GM19351 (cell line): ENCODE measurements at regions not wholly inside any gene's neighbourhood (a gene's known extent, or its start where the extent isn't known, plus 50 kb on each side); places are given as distances from the start of the nearest gene placed in this dataset.
"Not testable (repeated sequence)": the region's sequence is repeated elsewhere in the genome, so short reads cannot be mapped to it uniquely, and the experiment has no call there.

Source experiments
- ATAC-seq: cut with Tn5 transposase; IDR thresholded peaks from one replicate; pipeline ENCODE4 v1.9.1; 2021; ENCODE audit warnings: mild to moderate bottlenecking, moderate library complexity; ENCODE audit not compliant: unreplicated experiment

DNA sequence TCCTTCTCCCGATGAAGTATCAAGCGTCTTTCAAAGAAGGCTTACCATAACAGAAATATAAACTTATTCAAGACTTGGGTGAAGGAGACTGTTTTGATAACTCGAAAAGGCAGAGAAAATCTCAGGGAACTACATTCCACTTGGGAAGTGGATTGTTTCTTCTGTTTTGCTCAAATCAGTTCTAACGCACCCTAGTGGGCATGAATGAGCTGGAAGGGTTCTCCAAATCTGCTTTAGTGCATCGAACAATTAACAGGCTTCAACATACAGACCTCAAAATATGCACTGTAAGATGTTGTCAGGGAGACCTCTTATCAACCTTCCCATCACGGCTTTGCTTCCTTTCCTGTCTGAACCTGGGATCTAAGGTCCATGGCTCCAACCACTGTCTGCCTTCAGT lies 392.5 kb downstream of the CD83 start:
- no peak for ATAC-seq

DNA sequence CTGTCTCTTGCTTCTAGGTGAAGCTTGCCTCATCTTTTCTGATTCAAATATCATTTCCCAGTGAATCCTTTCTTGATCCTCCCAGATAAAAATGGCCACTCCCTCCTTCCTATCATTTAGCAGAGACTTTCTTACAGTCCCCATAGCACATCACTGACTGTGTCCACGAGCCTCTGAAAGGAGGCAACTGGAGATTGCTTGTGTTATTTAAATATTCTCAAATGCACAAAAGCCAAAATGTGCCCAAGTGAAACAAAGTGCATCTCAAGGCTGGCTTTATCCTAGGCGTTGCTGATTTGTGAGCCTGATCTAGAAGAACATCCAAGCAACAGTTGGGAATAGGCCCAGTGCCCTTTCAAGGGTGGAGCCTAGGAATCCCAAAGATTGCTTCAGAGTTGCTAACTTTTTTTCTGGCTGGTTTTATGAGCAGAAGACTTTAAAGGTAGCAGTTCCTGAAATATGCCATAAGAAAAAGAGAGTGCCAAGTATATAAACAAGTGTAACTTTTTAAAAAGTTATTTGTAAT lies 393.6 kb downstream of the CD83 start:
- no peak for ATAC-seq

DNA sequence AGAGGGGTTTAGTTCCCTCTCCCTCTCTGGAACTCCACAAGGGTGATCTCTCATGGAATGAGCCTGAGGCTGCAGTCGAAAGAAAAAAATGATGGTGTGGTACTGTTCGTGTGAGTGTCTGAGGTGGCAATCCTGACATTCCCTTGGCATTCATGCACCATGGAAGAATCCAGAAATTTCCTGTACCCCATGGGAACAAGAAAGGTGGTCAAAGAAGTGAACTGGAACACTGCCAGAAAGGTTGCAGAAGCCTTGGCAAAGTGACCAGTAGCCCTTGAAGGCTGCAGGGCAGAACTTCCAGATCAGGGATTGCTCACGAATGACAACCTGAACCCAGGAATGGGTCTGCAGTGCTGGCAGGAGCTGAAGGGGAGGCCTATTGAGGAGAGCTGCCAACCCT lies 394.7 kb downstream of the CD83 start:
- no peak for ATAC-seq

DNA sequence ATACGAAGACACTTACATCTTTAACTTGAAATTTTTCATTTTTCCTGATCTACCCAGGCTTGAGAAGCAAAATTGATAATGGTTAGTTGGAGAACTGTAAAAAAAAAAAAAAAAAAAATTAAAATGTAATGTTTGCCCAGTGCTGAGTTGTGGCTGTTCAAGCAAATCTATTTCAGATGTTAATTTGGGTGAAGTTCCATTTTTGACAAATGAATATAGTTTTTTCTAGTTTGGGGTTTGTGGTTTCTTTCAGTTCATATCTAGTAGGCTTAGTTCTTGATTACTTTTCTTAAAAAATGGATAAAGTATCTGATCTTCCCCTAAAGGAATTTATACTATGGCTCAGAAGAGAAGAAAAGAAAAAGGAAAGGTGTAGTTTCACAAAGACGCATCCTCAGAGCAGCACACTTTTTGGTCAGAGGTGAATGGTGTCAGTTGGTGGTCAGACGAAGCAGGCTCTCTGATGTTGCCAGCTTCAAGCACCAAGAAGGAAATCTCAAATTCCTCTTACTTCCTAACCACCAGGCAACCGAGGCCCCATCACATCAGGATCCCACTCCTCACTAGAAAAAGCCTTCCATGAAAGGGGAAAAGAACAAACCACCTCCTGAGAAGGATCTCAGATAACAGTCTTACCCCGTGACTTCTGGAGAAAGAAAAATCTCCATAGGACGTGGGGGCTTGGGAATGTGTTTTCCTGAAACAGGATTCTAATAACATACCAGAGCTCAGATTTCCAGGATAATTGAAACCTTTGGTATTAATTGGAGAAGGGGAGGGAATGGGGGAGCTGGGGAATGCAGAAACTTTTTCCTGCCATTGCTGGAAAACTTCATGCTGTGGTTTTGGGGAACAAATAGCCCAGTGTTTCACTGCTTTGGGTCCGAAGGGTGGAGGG lies 396.2 kb downstream of the CD83 start:
- no peak for ATAC-seq

DNA sequence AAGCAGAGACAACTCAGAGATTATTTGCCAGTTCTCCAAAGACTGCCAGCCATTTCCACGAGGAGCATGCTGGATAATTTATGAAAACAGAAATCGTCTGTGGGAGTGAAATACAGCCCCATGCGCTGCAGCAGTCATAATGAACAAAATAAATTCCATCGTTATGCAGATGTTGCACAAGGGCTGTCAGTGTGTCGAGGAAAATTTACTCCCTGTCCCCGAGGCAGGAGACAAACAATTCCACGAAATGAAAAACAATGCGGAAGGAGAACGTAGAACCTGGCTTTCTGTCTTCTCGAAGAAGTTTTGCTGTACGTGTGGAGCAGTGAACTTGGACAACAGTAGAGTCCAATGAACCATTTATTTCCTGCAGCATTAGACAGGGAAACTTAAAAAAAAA lies 399.4 kb downstream of the CD83 start:
- ATAC-seq, result no peak

DNA sequence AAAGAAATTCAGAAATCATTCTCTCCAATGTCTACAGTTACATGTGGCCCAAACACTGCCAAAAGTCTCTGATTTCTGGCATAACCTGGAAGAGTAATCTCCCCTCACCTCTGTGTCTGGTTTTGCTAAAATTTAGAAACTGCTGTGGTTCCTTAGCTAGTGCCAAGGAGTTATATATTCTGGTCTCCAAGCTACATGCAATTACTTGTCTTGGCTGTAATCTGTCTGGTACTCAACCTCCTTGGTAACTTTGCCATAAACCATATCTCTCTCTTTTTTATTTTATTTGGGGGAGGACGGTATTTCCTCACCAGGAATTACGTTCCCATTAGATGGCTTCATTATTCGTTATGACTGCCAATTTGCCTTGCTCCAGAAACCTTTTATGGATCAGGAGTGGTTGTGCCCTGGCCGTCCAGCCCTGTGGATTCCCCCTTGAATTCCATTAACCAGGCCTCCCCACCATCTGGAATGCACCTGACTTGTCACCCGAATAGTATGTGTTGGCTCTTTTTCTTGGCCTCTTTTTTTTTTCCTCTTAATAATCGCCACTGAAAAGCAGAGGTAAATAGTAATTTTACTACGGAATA lies 400.0 kb downstream of the CD83 start:
- ATAC-seq, result no peak

DNA sequence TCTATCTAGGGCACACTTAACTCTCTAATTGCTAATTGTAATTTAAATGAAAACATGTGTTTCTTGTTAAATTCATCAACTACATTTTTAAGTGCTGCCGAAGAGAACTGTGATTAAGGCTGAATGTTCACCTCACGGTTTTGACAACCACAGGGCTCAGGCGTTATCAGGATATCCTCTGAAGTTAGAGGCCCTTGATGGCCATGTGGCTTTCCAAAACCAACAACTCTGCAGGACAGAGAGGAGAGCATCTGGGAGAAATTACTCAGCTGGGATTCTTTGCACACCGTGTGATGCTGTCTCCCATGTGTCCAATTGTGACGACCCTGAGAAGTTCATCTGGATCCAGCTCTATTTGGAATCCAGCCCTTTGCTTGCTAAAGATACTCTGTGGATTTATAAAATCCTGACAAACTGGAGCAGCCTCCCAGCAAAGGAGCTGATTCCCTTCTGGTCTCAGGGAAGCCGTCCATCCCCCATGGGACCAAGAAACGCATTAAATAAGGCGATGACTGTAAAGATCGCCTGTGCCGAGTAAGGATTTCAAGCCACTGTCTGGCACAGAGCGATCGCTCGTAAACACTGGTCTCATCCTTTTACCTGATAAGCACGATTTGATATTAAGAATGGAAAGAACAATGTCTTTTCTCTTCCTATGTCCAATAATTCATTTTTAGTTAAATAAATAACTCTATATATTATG lies 401.1 kb downstream of the CD83 start:
- no peak for ATAC-seq

DNA sequence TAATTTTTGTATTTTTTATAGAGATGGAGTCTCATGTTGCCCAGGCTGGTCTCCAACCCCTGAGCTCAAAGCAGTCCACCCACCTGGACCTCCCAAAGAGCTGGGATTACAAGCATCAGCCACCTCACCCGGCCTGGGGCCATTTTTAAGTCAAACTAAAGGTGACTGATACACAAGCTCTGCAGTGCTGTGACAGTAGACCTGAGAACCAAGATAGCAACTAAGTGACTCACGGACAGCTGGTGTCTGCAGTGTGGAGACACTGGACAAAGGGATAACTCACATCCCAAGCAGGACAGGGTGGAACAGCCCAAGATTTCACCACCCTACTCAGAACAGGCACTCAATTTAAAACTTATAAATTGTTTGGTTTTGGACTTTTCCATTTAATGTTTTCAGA lies 402.5 kb downstream of the CD83 start:
- no peak for ATAC-seq

DNA sequence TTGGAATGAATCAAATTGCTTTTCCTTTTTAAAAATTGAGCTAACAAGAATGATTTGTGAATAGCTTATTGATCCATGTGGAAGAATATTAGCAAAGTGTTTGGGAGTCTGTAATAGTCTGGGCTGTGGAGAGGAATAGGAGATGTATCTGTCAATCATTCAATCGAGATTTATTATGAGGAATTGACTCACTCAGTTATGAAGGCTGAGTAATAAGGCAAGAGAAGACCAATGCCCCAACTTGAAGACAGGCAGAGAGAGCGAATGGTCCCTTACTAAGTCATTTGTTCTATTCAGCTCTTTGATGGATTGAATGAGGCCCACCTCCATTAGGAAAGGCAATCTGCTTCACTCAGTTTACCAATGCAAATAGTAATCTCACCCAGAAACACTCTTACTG lies 403.0 kb downstream of the CD83 start:
- no peak for ATAC-seq

DNA sequence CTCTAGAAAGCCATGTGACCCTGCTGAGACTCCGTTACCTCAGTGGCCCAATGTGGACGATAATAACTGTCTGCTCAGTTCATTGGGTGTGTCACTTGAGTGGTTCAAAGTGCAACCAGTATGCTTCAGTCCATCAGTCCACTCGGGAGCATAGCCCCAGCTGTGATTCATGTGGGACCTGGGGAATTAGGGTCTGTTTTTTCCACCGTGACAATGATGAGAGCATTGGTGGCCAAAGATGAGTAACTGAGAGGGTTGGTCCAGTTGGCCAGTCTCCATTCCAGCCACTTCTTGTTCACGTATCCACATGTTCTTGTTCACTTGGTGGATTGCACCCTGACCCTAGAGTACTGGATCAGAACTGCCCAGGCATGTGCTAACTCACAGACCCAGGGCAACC lies 403.6 kb downstream of the CD83 start:
- no peak for ATAC-seq

DNA sequence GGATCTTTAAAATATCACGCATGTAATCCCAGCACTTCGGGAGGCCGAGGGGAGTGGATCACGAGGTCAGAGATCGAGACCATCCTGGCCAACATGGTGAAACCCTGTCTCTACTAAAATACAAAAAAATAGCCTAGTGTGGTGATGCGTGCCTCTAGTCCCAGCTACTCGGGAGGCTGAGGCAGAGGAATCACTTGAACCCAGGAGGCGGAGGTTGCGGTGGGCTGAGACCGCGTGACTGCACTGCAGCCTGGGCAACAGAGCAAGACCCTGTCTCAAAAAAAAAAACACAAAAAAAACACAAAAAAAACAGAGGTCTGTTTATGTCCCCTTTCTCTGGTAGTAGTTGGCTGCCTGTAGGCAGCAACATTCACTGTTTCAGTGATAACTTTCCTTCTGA lies 404.3 kb downstream of the CD83 start:
- ATAC-seq, result not testable (repeated sequence)

DNA sequence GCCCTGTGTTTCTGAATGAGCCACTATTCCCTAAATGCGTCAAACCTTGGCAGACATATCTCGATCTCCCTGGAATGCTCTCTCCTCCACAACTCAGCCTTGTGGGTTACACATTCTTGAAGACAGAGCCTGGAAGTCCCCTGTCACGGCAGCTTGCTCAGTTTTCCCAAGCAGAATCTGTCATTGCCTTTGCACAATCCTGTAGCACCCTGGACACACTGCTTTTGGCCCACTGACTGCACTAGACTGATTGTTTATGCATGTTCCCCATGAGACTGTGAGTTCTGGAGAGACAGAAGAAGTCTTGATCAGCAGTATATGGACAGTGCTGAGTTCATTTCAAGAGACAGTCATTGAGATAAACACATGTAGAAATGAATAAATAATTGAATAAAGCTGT lies 406.7 kb downstream of the CD83 start:
- no peak for ATAC-seq

DNA sequence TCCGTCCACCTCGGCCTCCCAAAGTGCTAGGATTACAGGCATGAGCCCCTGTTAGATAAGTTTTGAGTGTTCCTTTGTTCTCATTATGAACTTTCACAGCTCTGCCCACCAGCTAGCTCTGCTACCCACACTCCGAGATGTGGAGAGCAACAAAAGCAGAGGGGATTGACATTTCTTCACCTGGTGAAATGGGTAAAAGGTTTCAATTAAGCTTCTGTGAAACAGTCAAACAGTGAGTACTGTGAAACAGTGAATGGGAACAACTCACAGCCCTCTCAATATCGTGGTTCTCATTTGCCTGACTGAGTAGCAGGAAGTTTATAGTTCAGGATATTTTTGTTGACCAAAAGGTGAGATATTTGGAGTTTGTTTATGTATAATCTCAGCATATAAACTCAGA lies 412.8 kb downstream of the CD83 start:
- ATAC-seq, result no peak

DNA sequence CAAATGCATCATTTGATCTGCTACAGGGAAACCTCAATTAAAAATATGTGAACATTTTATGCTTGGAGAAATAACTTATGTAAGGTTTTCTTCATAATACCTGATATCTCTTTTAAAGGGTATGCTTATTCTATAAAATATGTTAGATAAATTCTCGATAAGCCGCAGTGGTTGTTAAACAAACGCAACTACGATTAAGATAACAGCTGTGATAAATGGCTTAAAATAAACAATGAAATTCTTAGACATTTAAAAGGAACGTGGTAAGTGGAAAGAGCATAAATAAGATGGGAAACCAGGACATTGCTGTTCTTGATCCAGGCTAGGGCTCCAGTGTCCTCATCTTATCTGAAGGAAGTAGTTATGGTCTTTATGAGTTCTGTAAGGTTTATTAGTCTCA lies 415.9 kb downstream of the CD83 start:
- no peak for ATAC-seq

DNA sequence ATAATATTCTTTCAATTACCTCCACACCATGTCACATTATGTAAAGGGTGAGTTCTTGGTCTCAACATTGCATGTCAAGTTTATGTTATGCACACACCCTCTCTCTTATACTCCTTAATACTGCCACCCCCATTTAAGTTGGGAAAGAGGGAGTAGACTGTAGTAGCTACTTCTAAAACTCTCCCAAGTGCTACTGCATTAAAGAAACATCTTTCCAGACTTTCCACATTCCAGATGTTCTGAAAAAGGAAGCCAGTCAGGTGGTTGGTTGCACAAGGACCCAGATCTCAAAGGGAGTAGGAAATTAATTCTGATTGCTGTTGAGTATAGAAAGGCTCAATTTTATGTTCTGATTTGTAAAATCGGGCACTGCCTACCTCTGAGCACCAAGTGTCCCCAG lies 419.5 kb downstream of the CD83 start:
- ATAC-seq, result no peak

DNA sequence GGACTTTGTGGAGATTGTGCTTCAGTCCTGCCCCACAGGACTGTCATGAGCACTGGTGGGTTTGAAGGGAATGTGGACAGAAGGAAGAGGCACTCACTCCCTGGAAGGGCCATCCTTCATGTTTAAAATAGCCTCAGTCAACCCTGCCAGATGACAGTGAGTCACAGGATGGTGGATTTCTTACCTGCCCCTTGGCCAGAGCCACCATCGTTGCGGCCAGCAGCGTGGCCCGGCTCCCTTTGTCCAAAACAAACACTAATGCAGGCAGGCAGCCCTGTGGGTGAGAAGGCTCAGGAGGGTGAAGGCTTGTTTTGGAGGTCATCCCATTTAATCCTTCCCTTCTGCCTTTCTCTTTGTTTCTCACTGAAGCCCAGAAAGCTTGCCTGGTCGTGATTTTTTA lies 422.7 kb downstream of the CD83 start:
- no peak for ATAC-seq

DNA sequence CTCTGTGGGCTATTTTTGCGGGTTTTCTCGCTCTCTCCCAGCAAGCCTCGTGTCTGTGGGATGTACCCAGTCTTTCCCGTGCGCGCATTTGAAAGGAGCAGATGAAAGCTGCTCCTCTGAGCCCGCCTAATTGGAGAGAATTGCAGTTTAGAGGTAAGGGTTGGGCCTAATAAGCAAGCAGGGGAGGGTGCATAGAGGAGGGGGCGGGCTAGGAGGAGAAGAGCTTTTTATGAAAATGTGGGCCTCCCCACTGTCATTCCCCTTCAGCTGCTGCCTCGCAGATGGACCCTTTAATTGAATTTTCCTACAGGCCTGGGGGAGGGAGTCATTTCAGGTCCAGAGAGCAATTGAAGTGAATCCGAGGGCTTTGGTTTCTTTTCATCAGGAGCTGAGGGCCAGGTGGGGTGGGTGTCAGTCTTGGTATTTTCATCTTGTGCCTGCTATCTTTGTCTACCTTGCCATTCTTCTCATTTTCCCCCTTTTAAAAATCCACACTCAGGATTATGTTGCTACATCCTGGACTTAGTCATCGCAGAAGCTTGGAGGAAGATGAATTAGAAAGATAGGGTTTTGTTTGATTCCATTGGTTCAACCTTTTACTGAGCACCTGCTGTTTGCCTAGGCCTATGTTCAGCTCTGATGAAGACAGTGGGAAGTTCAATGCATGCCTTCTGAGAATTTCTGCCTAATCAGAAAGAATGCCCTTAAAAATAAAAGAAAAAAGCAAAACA lies 423.4 kb downstream of the CD83 start:
- ATAC-seq, result no peak

DNA sequence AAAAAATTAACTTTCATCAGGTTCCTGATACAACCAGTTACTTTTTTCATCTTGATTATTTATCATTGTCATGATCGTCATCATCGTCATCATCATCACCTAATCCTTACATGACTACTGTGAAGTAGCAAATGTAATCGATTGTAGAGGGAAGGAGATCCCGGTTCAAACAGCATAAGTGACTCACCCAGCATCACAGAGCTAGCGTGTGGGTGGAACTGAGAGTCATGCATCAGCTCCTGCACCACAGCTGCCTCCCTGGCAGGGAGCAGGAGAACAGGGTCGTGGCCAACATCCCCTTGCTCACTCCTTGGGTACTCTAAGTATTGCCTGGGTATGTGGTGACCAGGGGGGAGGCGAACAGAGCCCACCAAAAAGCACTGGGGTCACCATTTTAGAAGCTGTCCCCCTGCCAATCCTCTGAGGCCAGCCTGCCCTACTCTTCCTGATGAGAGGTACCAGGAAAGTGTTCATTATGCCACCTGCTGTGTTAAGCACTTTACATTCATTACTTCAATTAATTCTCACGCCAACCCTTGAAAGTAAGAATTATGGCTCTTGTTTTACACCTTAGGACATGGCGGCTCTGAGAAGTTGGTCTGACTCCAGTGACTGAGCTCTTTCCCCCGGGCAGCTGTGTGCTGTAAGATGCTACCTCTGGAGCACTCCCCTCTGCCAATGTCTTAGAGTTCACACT lies 425.2 kb downstream of the CD83 start:
- ATAC-seq, result peak; percentile 81

DNA sequence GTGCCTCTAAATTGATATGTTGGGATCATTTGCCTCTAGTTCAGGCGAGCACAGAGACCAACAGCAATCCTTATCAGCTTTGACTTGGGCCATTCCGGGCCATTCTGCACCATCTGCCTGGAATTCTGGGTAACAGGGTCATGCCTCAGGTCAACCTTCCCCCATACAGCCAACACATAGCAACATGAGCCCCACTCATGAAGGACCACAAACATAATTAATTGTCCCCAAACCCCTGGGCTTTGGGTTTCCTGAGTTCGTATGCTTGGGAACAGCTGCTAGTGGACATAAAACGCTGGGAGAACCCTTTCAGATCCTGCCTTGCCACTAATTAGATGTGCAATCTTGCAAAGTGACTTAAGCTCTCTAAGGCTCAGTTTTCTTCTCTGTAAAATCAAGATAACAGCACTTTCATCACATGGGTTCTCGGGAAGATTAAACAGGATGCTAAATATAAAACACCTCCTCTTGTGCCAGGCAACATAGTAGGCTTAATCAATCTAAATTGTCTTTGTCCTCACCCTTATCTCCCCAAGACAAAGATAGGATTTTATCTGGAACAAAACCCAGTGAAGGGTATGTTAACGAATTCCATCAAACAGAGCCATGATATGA lies 426.5 kb downstream of the CD83 start:
- no peak for ATAC-seq

DNA sequence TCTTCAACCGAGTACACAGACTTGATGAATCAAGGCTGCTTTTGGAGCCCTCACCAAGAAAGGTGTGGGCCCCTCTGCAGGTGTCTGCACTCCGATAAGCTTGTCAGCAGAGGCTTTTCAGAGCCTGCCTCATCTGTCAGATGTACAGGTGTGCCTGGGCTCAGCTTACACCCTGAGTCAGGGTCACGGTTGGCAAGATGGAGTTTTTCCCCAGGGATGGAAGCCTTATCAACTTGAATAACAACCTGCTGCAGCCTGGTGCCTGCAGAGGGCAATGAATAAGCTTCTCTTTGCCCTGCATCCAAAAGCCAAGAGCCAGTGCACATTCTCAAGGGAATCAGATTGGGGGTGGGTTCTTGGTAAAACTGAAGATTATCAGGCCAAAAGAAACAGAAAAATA lies 427.1 kb downstream of the CD83 start:
- ATAC-seq, result no peak
